Germinal center (tissue), 1 donor: ENCODE measurements at regions not wholly inside any gene's neighbourhood (a gene's known extent, or its start where the extent isn't known, plus 50 kb on each side); places are given as distances from the start of the nearest gene placed in this dataset.

Experiments used
- DNase-seq: peaks from one replicate; pipeline ENCODE4 v3.0.0; 2012; ENCODE audit warnings: mixed read lengths, low spot score

GRCh38 chr3:66747696-66748095, 246.9 kb upstream of the LRIG1 start:
- DNase-seq: no peak

- no peak for DNase-seq
Observed at GRCh38 chr3:66748175-66748876, 247.5 kb upstream of the LRIG1 start.

GRCh38 chr3:66751842-66752241, 246.3 kb upstream of the KBTBD8 start:
- DNase-seq: no peak

- DNase-seq: no peak
Observed at GRCh38 chr3:66753670-66754069, 244.4 kb upstream of the KBTBD8 start.

GRCh38 chr3:66754613-66755012, 243.5 kb upstream of the KBTBD8 start:
- no peak for DNase-seq

- DNase-seq: no peak
Observed at GRCh38 chr3:66755924-66756323, 242.2 kb upstream of the KBTBD8 start.

- no peak for DNase-seq
Observed at GRCh38 chr3:66756468-66757036, 241.6 kb upstream of the KBTBD8 start.

GRCh38 chr3:66761093-66761780, 236.9 kb upstream of the KBTBD8 start:
- no peak for DNase-seq

- DNase-seq: no peak
Observed at GRCh38 chr3:66762916-66763693, 235.0 kb upstream of the KBTBD8 start.

GRCh38 chr3:66778107-66778506, 220.0 kb upstream of the KBTBD8 start:
- DNase-seq: no peak

GRCh38 chr3:66778777-66779176, 219.3 kb upstream of the KBTBD8 start:
- no peak for DNase-seq

GRCh38 chr3:66785191-66785909, 212.8 kb upstream of the KBTBD8 start:
- no peak for DNase-seq

- no peak for DNase-seq
Observed at GRCh38 chr3:66789580-66790237, 208.4 kb upstream of the KBTBD8 start.

GRCh38 chr3:66792086-66792485, 206.0 kb upstream of the KBTBD8 start:
- no peak for DNase-seq

- no peak for DNase-seq
Observed at GRCh38 chr3:66795365-66795764, 202.7 kb upstream of the KBTBD8 start.

- no peak for DNase-seq
Observed at GRCh38 chr3:66796343-66796742, 201.8 kb upstream of the KBTBD8 start.

- no peak for DNase-seq
Observed at GRCh38 chr3:66797889-66798560, 200.1 kb upstream of the KBTBD8 start.

- DNase-seq: no peak
Observed at GRCh38 chr3:66800941-66801545, 197.1 kb upstream of the KBTBD8 start.

GRCh38 chr3:66803206-66803605, 194.9 kb upstream of the KBTBD8 start:
- DNase-seq: no peak
